ENCODE measurements at regions not wholly inside any gene's neighbourhood (a gene's known extent, or its start where the extent isn't known, plus 50 kb on each side); places are given as distances from the start of the nearest gene placed in this dataset.

DNA sequence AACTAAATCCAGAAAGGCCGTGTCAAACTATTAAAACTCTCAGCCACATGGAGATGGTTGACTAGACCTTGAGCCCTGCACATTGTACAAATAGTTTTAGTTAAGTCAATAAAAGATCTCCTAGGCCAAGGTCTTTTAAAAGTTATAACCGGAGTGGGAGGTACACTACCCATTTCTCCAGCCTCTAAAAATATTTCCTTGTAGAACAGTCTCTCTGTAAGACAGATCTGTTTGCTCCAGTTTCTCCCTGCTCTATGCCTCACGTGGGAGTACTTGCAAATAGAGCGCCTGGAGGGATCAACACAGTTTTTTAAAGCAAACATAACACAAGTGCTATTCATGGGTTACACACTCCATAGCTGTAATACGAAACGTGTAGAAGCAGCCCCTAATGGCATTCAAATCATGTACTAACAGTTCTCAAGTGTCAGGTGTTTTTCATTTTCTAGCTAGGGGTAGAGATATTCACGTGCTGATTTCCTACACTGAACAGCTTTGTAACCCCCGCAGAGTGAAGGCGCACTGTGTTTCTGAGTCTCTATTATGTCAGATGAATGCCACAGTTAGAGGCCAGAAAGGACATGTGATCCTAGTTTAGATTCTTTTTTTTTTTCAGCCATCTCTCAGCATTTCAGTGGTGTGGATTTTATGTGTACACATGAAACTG is 703.4 kb upstream of the GRAMD2B start:
- Histone ChIP-seq H3K27me3 (ENCODE audit: control insufficient read depth in 3 of 3, insufficient read depth in 3 of 3, low read length in 2 of 3) (no peaks in the 10 kb centered on the region), H3K27ac (ENCODE audit: low read depth in 1 of 2, low read length in 1 of 2) (no peak overlapping the region), H3K4me3 (no peak overlapping the region), H3K4me1 (ENCODE audit: control insufficient read depth in 5 of 5, insufficient read depth in 5 of 5, low read length in 5 of 5) (no peaks in the 10 kb centered on the region), H3K36me3 (ENCODE audit: control insufficient read depth in 4 of 4, insufficient read depth in 4 of 4, low read length in 4 of 4) (no peaks in the 10 kb centered on the region), H3K9me3 (ENCODE audit: control insufficient read depth in 4 of 4, insufficient read depth in 3 of 4, low read length in 3 of 4) (no peaks in the 10 kb centered on the region), H3K9ac (ENCODE audit: insufficient read depth in 1 of 2, low read length in 2 of 2) (no peak overlapping the region)
- TF ChIP-seq, protein P1, sequence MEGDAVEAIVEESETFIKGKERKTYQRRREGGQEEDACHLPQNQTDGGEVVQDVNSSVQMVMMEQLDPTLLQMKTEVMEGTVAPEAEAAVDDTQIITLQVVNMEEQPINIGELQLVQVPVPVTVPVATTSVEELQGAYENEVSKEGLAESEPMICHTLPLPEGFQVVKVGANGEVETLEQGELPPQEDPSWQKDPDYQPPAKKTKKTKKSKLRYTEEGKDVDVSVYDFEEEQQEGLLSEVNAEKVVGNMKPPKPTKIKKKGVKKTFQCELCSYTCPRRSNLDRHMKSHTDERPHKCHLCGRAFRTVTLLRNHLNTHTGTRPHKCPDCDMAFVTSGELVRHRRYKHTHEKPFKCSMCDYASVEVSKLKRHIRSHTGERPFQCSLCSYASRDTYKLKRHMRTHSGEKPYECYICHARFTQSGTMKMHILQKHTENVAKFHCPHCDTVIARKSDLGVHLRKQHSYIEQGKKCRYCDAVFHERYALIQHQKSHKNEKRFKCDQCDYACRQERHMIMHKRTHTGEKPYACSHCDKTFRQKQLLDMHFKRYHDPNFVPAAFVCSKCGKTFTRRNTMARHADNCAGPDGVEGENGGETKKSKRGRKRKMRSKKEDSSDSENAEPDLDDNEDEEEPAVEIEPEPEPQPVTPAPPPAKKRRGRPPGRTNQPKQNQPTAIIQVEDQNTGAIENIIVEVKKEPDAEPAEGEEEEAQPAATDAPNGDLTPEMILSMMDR (IDR thresholded peaks at IDR 0.05; ENCODE audit: control extremely low read depth, extremely low read depth), result no peak
- peak; percentile 69 for ATAC-seq (ENCODE audit: insufficient read depth, low FRiP score)
- WGBS, 2 donors, result 66 to 81% methylated on average over 9 of the region's 9 CpGs
- peak; percentile 36 to 83 (median 59) for DNase-seq

DNA sequence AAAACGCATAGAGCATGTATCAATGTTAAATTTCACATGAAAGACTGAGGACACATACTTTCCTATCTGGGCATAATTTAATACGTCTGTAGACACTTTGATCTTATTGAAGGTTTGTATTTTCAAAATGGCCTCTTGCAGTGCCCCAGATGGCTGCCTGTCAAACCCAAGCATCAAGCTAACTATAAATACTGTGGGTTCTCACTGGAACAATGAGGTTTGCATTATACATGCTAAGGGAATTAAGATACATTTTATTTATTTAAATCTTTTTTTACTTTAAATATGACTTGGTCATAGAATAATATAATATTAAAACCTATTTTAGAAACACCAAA is 702.9 kb upstream of the GRAMD2B start:
- Histone ChIP-seq H3K9me3 (ENCODE audit: control insufficient read depth in 4 of 4, insufficient read depth in 3 of 4, low read length in 3 of 4) (no peaks in the 10 kb centered on the region), H3K4me1 (ENCODE audit: control insufficient read depth in 5 of 5, insufficient read depth in 5 of 5, low read length in 5 of 5) (no peaks in the 10 kb centered on the region), H3K9ac (ENCODE audit: insufficient read depth in 1 of 2, low read length in 2 of 2) (no peak overlapping the region), H3K27ac (ENCODE audit: low read depth in 1 of 2, low read length in 1 of 2) (no peak overlapping the region), H3K4me3 (no peak overlapping the region), H3K27me3 (ENCODE audit: control insufficient read depth in 3 of 3, insufficient read depth in 3 of 3, low read length in 2 of 3) (no peaks in the 10 kb centered on the region), H3K36me3 (ENCODE audit: control insufficient read depth in 4 of 4, insufficient read depth in 4 of 4, low read length in 4 of 4) (no peaks in the 10 kb centered on the region)
- DNase-seq, result no peak
- TF ChIP-seq, protein P1 (IDR thresholded peaks at IDR 0.05; ENCODE audit: control extremely low read depth, extremely low read depth), result no peak
- no peak for ATAC-seq (ENCODE audit: insufficient read depth, low FRiP score)
- WGBS, 2 donors, result 76 to 77% methylated on average over 2 of the region's 2 CpGs

DNA sequence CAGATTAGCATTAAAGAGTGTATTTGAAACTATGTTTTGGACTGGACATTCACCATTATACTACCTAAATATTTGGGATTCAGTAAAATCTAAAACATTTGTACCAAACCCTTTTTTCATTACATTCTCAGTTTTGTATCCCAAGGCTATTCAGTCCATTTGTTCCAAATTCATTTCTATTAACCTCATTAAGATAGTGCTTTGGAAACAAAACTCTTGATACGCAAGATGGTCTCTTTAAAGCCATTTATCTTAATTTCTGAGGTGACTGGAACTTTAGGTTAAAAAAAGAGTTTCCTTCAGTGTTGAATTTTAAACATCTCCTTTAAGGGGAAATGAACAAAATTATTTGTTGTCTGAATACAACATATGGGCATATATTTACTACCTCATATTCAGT is 702.5 kb upstream of the GRAMD2B start:
- H3K9ac ChIP-seq (ENCODE audit: insufficient read depth in 1 of 2, low read length in 2 of 2), result no peak overlapping the region
- DNase-seq (no peak), ATAC-seq (ENCODE audit: insufficient read depth, low FRiP score) (no peak)
- no peaks in the 10 kb centered on the region for H3K4me1 ChIP-seq (ENCODE audit: control insufficient read depth in 5 of 5, insufficient read depth in 5 of 5, low read length in 5 of 5)
- no peaks in the 10 kb centered on the region for H3K36me3 ChIP-seq (ENCODE audit: control insufficient read depth in 4 of 4, insufficient read depth in 4 of 4, low read length in 4 of 4)
- H3K27me3 ChIP-seq (ENCODE audit: control insufficient read depth in 3 of 3, insufficient read depth in 3 of 3, low read length in 2 of 3), result no peaks in the 10 kb centered on the region
- TF ChIP-seq, protein P1 (IDR thresholded peaks at IDR 0.05; ENCODE audit: control extremely low read depth, extremely low read depth), result no peak
- 97 to 100% methylated on average over 1 of the region's 1 CpG for WGBS, 2 donors
- no peaks in the 10 kb centered on the region for H3K9me3 ChIP-seq (ENCODE audit: control insufficient read depth in 4 of 4, insufficient read depth in 3 of 4, low read length in 3 of 4)
- H3K27ac ChIP-seq (ENCODE audit: low read depth in 1 of 2, low read length in 1 of 2), result no peak overlapping the region
- no peak overlapping the region for H3K4me3 ChIP-seq

DNA sequence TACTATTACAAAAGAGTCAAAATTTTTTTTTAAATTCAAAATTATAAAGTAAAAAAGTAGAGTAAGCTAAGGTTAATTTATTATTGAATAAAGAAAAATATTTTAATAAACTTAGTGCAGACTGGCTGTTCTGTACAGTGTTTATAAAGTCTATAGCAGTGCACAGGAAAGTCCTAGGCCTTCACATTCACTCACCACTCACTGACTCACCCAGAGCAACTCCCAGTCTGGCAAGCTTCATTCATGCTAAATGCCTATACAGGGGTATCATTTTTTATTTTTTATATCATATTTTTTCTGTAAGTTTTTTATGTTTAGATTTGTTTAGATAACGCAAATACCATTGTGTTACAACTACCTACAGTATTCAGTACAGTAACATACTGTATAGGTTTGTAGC is 700.7 kb upstream of the GRAMD2B start:
- no peaks in the 10 kb centered on the region for H3K4me1 ChIP-seq (ENCODE audit: control insufficient read depth in 5 of 5, insufficient read depth in 5 of 5, low read length in 5 of 5)
- no peak overlapping the region for H3K4me3 ChIP-seq
- no peak for ATAC-seq (ENCODE audit: insufficient read depth, low FRiP score)
- 80 to 89% methylated on average over 1 of the region's 1 CpG for WGBS, 2 donors
- H3K27me3 ChIP-seq (ENCODE audit: control insufficient read depth in 3 of 3, insufficient read depth in 3 of 3, low read length in 2 of 3), result no peaks in the 10 kb centered on the region
- DNase-seq, result no peak
- H3K9ac ChIP-seq (ENCODE audit: insufficient read depth in 1 of 2, low read length in 2 of 2), result no peak overlapping the region
- no peaks in the 10 kb centered on the region for H3K36me3 ChIP-seq (ENCODE audit: control insufficient read depth in 4 of 4, insufficient read depth in 4 of 4, low read length in 4 of 4)
- TF ChIP-seq, protein P1 (IDR thresholded peaks at IDR 0.05; ENCODE audit: control extremely low read depth, extremely low read depth), result no peak
- H3K27ac ChIP-seq (ENCODE audit: low read depth in 1 of 2, low read length in 1 of 2), result no peak overlapping the region
- no peaks in the 10 kb centered on the region for H3K9me3 ChIP-seq (ENCODE audit: control insufficient read depth in 4 of 4, insufficient read depth in 3 of 4, low read length in 3 of 4)

Data from lung (tissue), 11 donors.